ENCODE measurements at regions not wholly inside any gene's neighbourhood (a gene's known extent, or its start where the extent isn't known, plus 50 kb on each side); places are given as distances from the start of the nearest gene placed in this dataset.

DNA sequence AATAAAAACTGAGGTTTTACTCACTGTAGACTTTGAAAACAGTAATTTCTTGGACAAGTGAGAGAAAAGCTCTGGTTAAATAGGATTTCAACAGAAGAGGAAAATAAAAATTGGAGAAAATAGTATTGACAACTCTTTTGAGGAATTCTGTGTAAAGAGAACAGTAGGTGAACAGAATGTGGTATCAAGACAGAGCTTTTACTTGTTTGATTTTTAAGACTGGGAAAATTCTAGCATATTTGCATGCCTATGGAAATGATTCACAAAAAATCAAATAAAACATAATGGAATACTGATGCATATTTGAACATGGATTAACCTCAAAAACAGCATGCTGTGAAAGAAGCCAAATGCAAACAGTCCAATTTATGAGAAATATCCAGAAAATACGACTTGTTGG, 504.6 kb downstream of the KCTD8 start:
- TF ChIP-seq POLR2A (IDR thresholded peaks at IDR 0.05) (no peak), CTCF (IDR thresholded peaks at IDR 0.05) (no peak)

Measured in uterus (tissue), 2 donors.